GM12873 (cell line): ENCODE measurements at regions not wholly inside any gene's neighbourhood (a gene's known extent, or its start where the extent isn't known, plus 50 kb on each side); places are given as distances from the start of the nearest gene placed in this dataset.

ENCODE experiments used
- TF ChIP-seq, protein P1 (sequence below): IDR thresholded peaks from 2 replicates; pipeline ENCODE4 v1.5.1; 2012; ENCODE audit warnings: low read depth, mild to moderate bottlenecking, moderate library complexity, low read length, control low read depth; ENCODE audit not compliant: insufficient read depth; ENCODE audit errors: missing control alignments

DNA sequence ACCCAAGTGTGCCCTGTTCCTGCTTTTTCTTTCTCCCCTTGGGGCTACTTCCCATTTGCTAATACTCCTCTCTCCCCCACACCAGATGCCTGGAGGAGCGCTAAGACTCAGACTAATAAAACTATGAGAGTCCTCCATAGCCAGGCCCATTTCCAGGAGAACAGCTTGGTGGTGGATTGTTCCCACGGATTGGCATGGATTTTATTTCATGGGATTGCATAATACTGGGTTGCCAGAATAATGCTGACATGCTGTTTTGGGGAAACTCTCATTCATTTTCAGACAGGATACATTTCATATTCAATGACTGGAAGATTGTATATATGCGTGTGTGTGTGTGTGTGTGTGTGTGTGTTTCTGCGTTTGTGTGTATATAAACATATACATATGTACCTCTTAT, 447.5 kb upstream of the PITX2 start:
- TF ChIP-seq, protein P1, sequence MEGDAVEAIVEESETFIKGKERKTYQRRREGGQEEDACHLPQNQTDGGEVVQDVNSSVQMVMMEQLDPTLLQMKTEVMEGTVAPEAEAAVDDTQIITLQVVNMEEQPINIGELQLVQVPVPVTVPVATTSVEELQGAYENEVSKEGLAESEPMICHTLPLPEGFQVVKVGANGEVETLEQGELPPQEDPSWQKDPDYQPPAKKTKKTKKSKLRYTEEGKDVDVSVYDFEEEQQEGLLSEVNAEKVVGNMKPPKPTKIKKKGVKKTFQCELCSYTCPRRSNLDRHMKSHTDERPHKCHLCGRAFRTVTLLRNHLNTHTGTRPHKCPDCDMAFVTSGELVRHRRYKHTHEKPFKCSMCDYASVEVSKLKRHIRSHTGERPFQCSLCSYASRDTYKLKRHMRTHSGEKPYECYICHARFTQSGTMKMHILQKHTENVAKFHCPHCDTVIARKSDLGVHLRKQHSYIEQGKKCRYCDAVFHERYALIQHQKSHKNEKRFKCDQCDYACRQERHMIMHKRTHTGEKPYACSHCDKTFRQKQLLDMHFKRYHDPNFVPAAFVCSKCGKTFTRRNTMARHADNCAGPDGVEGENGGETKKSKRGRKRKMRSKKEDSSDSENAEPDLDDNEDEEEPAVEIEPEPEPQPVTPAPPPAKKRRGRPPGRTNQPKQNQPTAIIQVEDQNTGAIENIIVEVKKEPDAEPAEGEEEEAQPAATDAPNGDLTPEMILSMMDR = no peak

GRCh38 chr4:111074523-111075114, 451.7 kb upstream of the PITX2 start:
- TF ChIP-seq, protein P1 = no peak

GRCh38 chr4:111108153-111108552, 485.3 kb upstream of the PITX2 start:
- TF ChIP-seq, protein P1 = no peak

- TF ChIP-seq, protein P1 = no peak
These were observed 490.7 kb upstream of the PITX2 start for GRCh38 chr4:111113591-111113990.

DNA sequence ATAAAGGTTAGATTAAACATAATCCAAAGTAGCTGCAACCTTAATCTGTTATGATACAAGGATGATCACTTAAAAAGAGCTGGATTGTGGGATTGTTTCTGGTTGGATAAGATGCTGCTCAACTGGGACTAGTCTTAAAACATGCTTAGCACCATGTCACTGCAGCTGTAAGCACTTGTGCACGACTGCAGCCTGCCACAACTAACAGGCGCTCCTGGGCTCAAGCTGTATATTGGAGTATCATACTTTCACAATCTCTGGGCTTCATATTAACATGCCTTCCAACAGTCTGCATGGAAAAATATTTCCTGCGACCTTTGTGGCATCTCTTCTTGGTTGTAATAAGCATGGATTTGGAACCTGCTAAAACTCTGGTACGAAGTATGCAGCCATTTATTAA, 493.0 kb upstream of the PITX2 start:
- TF ChIP-seq, protein P1 = no peak

DNA sequence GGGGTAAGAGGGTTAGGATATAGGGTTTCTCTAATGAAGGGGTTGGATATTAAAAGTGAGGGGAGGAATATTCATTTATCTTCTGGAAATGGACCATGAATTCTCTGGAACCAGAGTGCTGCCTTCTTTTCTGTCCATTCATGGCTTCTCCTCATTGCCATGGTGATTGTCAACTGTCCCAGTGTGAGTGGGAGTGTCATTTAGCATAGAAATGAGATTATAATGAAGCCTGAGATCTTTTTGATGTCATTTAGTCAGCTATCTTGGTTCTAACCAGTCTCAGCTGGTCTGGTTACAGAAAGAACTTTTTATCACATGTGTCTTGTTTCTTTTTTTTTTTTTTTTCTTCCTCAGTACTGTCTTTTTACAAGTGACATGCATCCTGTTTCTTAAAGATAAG, 497.3 kb upstream of the PITX2 start:
- TF ChIP-seq, protein P1 = no peak

- TF ChIP-seq, protein P1 = no peak
These were observed 503.5 kb upstream of the PITX2 start for GRCh38 chr4:111126340-111126739.
